ENCODE measurements at regions not wholly inside any gene's neighbourhood (a gene's known extent, or its start where the extent isn't known, plus 50 kb on each side); places are given as distances from the start of the nearest gene placed in this dataset.
A peak's percentile ranks its signal among the peaks of the same experiment; 100 is the strongest.

DNA sequence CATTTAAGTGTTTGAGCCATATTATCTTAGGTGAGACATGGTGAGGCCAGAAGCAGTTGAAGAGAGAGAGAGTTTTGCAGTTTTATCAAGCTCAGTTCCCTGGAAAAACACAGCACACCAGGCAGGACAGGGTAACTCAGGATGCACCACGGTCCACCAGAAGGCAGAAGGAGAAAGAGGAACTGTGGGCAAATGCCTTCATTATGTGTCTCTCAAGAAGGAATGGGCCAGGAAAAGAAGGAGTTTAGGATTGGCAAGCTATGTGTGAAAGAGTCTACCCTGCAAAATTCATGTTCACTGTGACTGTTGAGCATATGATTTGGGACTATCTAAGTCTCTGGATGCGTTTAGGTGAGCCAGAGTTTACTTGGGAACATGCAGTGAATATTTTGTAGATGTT is 934.5 kb upstream of the MIR17HG start (continued):
- TF ChIP-seq ZNF512 (CRISPR knock-in tag; IDR thresholded peaks at IDR 0.05; ENCODE audit: borderline replicate concordance) (no peak), ZBTB43 (CRISPR knock-in tag; IDR thresholded peaks at IDR 0.05) (no peak), ATF1 (CRISPR knock-in tag; IDR thresholded peaks at IDR 0.05) (no peak), ZNF317 (CRISPR knock-in tag; IDR thresholded peaks at IDR 0.05; ENCODE audit: borderline replicate concordance, low read depth) (no peak), OVOL2 (CRISPR knock-in tag; IDR thresholded peaks at IDR 0.05; ENCODE audit: borderline replicate concordance) (no peak), SMAD4 (CRISPR knock-in tag; IDR thresholded peaks at IDR 0.05) (no peak), TCF7 (CRISPR knock-in tag; IDR thresholded peaks at IDR 0.05; ENCODE audit: low read depth) (no peak), ZNF138 (CRISPR knock-in tag; conservative IDR thresholded peaks at IDR 0.05) (no peak), HMGA2 (CRISPR knock-in tag; IDR thresholded peaks at IDR 0.05) (no peak)
- TF ChIP-seq, protein P1, sequence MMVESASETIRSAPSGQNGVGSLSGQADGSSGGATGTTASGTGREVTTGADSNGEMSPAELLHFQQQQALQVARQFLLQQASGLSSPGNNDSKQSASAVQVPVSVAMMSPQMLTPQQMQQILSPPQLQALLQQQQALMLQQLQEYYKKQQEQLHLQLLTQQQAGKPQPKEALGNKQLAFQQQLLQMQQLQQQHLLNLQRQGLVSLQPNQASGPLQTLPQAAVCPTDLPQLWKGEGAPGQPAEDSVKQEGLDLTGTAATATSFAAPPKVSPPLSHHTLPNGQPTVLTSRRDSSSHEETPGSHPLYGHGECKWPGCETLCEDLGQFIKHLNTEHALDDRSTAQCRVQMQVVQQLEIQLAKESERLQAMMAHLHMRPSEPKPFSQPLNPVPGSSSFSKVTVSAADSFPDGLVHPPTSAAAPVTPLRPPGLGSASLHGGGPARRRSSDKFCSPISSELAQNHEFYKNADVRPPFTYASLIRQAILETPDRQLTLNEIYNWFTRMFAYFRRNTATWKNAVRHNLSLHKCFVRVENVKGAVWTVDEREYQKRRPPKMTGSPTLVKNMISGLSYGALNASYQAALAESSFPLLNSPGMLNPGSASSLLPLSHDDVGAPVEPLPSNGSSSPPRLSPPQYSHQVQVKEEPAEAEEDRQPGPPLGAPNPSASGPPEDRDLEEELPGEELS (CRISPR knock-in tag; IDR thresholded peaks at IDR 0.05) = no peak

- TF ChIP-seq RORB (CRISPR knock-in tag; IDR thresholded peaks at IDR 0.05) = no peak
- TF ChIP-seq ZBTB43 (CRISPR knock-in tag; IDR thresholded peaks at IDR 0.05) = no peak
- no peak for TF ChIP-seq RELA (CRISPR knock-in tag; IDR thresholded peaks at IDR 0.05; ENCODE audit: borderline replicate concordance)
- no peak for TF ChIP-seq JUN (CRISPR knock-in tag; IDR thresholded peaks at IDR 0.05)
- Mint-ChIP-seq H3K27ac (no peak overlapping the region), H3K36me3 (no peaks in the 10 kb centered on the region), H3K27me3 (ENCODE audit: low read depth) (no peaks in the 10 kb centered on the region), H3K4me1 (peaks cover 25% of the 10 kb centered on the region), H3K9me3 (no peaks in the 10 kb centered on the region), H3K4me3 (no peak overlapping the region)
- ChIA-PET CTCF (no interaction called here), POLR2A (no interaction called here)
- ATAC-seq (no peak), DNase-seq (ENCODE audit: low spot score) (no peak)
Observed at GRCh38 chr13:90413548-90413947, 933.9 kb upstream of the MIR17HG start.

DNA sequence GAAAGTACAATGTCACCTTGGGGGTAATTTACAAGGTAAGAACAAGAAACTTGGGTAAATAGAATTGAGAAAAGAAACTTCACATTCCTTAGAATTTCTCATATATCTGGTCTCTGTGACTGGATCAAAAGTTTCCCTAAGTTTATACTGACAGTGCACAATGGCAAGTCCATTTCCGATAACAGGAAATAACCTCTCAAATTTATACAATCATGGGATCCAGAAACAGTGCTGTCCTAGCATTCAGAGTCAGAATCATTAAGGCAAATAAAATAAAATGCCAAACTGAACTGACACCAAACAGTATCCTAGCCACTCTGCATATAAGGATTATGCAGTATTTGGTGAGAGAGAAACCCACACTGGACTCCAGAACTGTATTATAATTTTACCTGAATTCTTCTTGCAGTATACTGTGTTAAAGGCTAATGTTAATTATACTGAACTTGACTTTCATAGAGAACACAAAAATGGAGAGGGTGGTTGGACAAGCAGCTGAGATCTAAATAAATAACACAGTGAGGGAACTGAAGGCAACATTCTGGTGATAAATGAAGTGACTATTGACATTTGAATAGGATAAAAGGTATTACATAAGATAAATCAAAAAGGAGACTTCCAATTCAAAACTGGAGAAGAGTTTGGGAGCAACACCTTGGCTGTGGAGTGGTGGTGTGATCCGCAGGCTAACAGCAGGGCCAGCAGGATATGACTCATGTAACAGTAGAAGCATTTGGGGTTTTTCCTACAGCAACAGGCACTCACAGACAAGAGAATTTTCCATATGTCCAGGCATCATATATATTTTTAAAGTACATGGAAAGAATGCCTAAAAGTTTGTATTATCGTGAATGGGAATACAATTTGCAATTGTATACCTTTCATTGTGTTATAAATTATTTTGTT is 932.5 kb upstream of the MIR17HG start:
- ChIA-PET CTCF (interaction anchor here (1.0 kb wide), 1 partner anchor 452 kb away, joined by 3 read pairs; no protein-coding TSS in a partner anchor), POLR2A (no interaction called here)
- no peaks in the 10 kb centered on the region for H3K9me3 Mint-ChIP-seq
- no peak overlapping the region for H3K27ac Mint-ChIP-seq
- H3K4me1 Mint-ChIP-seq = peaks cover 25% of the 10 kb centered on the region
- no peaks in the 10 kb centered on the region for H3K27me3 Mint-ChIP-seq (ENCODE audit: low read depth)
- no peaks in the 10 kb centered on the region for H3K36me3 Mint-ChIP-seq
- peak; percentile 67 for ATAC-seq
- DNase-seq (ENCODE audit: low spot score) = no peak
- no peak overlapping the region for H3K4me3 Mint-ChIP-seq
- TF ChIP-seq TP53 (CRISPR knock-in tag; IDR thresholded peaks at IDR 0.05) = no peak
- TF ChIP-seq CDX4 (CRISPR knock-in tag; IDR thresholded peaks at IDR 0.05; ENCODE audit: borderline replicate concordance) = no peak
- TF ChIP-seq, protein P2, sequence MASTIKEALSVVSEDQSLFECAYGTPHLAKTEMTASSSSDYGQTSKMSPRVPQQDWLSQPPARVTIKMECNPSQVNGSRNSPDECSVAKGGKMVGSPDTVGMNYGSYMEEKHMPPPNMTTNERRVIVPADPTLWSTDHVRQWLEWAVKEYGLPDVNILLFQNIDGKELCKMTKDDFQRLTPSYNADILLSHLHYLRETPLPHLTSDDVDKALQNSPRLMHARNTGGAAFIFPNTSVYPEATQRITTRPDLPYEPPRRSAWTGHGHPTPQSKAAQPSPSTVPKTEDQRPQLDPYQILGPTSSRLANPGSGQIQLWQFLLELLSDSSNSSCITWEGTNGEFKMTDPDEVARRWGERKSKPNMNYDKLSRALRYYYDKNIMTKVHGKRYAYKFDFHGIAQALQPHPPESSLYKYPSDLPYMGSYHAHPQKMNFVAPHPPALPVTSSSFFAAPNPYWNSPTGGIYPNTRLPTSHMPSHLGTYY (CRISPR knock-in tag; IDR thresholded peaks at IDR 0.05) = no peak
- no peak for TF ChIP-seq TEAD1 (CRISPR knock-in tag; IDR thresholded peaks at IDR 0.05)
- no peak for TF ChIP-seq JUN (CRISPR knock-in tag; IDR thresholded peaks at IDR 0.05)
- TF ChIP-seq, protein P3, sequence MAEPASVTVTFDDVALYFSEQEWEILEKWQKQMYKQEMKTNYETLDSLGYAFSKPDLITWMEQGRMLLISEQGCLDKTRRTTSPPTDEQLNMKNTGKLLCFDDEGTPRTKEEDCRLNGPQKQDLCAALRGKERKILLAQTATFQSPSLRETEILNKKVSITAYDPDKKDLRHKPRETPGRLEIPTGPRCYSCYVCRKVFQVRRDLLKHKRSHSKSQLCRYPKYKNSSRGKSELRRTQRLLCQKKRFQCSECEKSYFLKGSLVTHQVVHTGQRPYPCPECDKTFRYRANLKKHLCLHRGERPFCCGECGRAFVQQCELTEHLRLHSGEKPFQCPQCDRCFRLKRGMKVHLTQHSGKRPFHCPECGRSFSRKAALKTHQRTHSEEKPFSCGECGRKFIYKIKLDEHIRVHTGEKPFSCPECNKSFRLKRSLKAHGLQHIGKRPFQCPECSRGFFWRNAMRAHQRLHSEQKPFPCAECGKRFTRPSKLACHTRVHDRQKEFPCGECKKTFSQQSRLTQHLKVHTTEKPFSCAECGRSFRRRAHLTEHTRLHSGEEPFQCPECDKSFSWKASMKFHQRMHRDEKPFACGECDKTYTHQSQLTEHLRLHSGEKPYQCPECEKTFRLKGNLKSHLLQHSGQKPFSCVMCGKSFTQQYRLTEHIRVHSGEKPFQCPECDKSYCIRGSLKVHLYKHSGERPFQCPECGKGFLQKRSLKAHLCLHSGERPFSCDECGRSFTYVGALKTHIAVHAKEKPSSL (CRISPR knock-in tag; conservative IDR thresholded peaks at IDR 0.05) = no peak
- TF ChIP-seq ZNF317 (CRISPR knock-in tag; IDR thresholded peaks at IDR 0.05; ENCODE audit: borderline replicate concordance, low read depth) = no peak
- TF ChIP-seq SOX15 (CRISPR knock-in tag; IDR thresholded peaks at IDR 0.05) = no peak
- TF ChIP-seq FOXP1 (CRISPR knock-in tag; IDR thresholded peaks at IDR 0.05; ENCODE audit: borderline replicate concordance) = no peak
